ENCODE measurements at regions not wholly inside any gene's neighbourhood (a gene's known extent, or its start where the extent isn't known, plus 50 kb on each side); places are given as distances from the start of the nearest gene placed in this dataset.
A peak's percentile ranks its signal among the peaks of the same experiment; 100 is the strongest.

DNA sequence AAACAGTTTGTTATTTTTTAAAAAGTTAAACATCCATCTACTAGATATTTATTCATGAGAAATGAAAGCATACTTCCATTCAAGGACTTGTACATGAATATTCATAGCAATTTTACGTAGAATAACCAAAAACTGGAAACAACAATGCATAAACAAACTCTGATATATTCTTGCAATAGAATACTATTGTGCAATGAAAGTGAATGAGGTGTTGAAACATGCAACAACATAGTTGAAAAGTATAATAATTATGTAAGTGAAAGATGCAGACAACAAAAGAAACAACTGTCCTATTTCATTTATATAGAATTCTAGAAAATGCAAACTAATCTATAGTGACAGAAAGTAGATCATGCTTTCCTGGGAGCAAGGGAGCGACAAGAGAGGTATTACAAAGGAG, 206.6 kb upstream of the KLHL29 start:
- TF ChIP-seq, protein P1, sequence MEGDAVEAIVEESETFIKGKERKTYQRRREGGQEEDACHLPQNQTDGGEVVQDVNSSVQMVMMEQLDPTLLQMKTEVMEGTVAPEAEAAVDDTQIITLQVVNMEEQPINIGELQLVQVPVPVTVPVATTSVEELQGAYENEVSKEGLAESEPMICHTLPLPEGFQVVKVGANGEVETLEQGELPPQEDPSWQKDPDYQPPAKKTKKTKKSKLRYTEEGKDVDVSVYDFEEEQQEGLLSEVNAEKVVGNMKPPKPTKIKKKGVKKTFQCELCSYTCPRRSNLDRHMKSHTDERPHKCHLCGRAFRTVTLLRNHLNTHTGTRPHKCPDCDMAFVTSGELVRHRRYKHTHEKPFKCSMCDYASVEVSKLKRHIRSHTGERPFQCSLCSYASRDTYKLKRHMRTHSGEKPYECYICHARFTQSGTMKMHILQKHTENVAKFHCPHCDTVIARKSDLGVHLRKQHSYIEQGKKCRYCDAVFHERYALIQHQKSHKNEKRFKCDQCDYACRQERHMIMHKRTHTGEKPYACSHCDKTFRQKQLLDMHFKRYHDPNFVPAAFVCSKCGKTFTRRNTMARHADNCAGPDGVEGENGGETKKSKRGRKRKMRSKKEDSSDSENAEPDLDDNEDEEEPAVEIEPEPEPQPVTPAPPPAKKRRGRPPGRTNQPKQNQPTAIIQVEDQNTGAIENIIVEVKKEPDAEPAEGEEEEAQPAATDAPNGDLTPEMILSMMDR (IDR thresholded peaks at IDR 0.05; ENCODE audit: extremely low read depth, missing control alignments), result no peak
- DNase-seq (ENCODE audit: low spot score), result no peak

DNA sequence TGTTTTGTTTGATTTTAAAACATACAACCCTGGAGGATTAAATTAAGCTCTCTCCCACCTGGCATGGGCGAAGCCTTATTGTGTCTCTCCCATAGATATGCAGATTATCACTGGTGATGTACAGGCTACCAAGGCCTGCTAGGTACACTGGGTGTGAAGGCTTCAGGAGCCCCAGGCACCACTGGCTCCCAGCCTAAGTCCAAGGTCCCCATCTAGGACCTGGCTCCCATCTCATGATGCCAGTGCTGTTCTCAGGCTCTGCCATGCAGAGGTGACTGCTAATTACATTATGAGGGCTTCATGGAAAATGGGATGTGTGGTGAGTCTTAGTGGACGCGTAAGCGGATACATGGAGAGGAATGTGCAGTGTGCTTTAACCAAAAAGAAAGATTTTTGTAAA, 201.2 kb upstream of the KLHL29 start:
- TF ChIP-seq, protein P1 (IDR thresholded peaks at IDR 0.05; ENCODE audit: extremely low read depth, missing control alignments), result no peak
- no peak for DNase-seq (ENCODE audit: low spot score)

DNA sequence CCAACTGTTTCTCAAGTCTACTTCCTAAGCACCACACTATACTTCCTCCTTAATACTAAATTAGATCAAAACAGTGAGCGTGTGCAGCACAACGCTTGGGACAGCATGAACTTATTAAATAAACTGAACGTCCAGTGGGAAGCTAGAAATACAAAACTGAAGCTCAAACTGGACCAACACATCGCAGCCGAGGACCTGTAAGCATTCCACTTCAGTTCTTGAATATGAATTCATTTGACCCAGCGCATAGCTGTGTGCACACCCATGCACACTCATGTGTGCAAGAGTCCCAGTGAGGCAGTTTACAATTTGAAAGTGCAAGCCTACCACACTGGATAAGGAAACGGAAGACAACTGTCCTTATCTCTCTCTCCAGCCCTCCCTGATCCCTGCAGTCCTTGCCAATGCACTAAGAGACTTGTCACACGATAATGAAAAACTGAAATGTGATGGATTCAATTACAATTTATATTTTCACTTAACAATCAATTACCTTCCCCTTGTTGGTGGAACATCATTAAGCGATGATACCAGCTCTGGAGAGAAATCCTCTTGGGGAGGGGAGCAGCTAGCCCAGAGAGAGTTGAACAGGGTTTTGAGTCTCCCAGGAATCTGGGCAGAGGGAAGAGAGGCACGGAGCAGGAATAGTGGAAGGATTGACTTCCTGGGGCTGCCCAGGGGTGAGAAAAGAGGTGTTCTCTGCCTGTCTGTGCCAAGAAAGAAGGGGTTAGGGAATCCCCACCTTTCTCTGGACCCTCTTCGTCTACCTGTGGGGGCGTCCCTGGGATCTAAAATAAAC, 186.5 kb upstream of the KLHL29 start:
- DNase-seq (ENCODE audit: low spot score), result no peak
- TF ChIP-seq, protein P1 (IDR thresholded peaks at IDR 0.05; ENCODE audit: extremely low read depth, missing control alignments), result no peak

DNA sequence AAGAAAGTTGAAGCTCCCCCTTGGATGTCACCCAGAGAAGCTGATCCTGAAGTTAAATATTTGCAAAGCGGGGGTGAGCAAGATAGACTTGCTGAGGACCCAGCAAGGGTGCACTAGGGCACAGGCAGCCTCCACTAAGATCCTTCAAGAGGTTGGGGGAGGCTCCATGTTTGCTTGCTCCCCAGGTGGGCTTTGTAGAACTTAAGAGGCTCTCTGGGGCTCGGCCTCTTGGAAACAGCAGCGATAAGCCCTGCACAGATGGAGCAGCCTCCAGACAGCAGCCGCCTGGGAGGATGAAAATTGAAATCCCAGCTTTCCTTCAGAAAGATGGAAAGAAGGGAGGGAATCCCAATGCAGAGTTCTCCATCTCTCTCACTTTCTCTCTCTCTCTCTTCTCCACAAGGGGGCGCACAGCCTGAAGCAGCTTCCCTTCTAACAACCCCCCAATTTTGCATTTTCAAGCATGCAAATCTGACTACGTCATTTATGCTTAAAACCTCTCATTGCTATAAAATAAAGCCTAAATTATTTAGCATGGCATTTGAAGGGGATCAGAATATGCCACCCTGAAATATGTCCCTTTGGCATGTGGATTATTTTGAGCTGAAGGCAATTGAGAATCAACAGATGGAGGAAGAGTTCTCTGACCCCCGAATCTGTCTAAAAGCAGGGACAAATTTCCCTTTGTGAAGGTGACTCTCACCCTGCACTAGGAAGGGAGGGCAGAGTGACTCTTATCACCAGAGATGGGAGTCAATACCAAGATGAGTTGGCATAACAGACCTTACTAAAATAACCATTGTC, 185.7 kb upstream of the KLHL29 start:
- TF ChIP-seq, protein P1 (IDR thresholded peaks at IDR 0.05; ENCODE audit: extremely low read depth, missing control alignments), result peak; percentile 31
- DNase-seq (ENCODE audit: low spot score), result peak; percentile 18

DNA sequence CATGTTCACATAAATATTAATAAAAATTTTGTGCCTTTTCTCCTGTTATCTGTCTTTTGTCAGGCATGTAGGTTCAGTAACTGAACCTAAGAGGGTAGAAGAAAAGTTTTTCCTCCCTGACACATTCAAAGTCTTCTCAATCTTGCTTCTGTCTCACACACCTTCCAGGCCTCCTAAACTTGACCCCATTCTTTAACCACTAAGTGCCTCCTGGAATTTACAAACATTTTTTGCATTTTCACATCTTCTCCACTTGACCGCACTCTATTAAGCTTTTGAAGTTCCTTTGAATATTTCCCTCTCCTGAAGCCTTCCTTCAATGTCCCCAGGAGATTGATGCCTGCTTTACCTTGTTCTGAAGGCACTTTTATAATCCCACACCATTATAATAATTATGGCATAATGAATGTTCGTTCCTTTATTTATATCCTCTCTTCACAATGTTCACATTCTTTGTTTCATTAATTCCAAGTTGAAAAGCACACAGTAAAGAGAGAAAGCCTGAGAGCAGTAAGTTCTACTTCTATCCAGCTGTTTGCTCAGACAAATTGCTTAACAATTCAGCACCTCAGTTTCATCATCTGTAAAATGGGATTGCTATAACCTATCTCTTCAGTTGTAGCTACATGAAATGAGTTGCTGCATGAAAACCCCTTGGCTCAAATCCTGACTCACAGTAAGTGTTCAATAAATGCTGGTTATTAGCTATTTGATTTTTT, 184.8 kb upstream of the KLHL29 start:
- TF ChIP-seq, protein P1 (IDR thresholded peaks at IDR 0.05; ENCODE audit: extremely low read depth, missing control alignments), result no peak
- DNase-seq (ENCODE audit: low spot score), result no peak

DNA sequence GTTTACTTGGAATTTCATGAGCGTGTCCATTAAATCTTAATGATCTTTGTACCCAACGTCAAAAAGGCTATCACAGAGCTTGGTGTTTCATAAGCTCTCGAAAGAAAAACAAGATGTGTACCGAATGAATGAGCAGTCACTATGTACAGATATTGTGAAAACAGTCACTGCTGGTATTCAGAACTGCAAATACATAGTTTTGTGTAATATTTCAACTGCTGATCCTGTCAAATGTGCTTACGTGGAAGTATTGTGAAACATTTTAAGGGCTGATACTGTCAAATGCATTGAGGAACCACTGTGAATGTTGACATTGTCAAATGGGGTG, 184.2 kb upstream of the KLHL29 start:
- no peak for DNase-seq (ENCODE audit: low spot score)
- TF ChIP-seq, protein P1 (IDR thresholded peaks at IDR 0.05; ENCODE audit: extremely low read depth, missing control alignments), result no peak

DNA sequence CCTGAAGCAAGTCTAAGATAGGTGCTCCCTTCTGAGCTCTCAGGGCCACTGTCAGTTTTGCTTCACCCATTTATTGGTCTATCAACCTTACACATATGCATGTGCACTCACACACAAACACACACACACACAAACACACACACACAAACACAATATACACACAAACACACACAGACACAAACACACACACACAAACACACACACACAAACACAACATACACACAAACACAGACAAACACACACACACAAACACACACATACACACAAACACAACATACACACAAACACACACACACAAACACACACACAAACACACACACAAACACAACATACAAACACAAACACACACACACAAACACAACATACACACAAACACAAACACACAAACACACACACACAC, 181.6 kb upstream of the KLHL29 start:
- TF ChIP-seq, protein P1 (IDR thresholded peaks at IDR 0.05; ENCODE audit: extremely low read depth, missing control alignments), result no peak
- no peak for DNase-seq (ENCODE audit: low spot score)

Data from GM20000 (cell line).